ENCODE measurements at regions not wholly inside any gene's neighbourhood (a gene's known extent, or its start where the extent isn't known, plus 50 kb on each side); places are given as distances from the start of the nearest gene placed in this dataset.

DNA sequence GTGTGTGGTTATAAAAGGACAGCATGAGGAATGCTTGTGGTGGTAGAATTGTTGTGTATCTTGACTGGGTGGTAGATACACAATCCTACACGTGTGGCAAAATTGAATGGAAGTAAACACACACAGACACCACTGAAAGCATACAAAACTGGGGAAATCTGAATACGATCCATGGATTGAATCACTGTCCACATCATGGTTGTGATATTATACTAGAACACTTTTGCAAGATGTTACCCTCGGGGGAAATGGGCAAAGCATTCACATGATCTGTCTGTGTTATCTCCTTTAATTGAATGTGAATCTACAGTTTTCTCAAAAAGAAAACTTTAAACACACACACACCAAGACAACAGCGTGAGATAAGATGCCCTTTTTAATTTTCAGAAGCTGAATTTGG, 165.2 kb upstream of the CELF2 start:
- no peak for DNase-seq (ENCODE audit: low spot score)

DNA sequence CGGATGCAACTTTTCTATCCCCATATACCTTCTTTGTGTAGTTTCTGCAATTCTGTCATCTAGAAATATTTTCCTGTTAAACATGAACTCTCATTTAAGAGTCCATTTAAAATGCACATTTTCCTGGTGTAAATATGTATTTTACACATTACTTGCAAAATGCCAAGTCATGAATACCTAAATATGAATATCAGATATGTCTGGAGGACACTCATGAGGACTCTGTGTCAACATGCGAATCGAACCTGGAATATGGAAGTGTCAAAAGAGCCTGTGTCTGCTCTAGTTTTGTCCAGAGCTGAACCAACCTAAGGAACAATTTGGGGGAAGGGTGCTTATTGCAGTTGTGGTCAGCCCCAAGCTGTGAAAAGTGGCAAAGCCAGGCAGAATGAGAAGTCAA, 163.7 kb upstream of the CELF2 start:
- no peak for DNase-seq (ENCODE audit: low spot score)

DNA sequence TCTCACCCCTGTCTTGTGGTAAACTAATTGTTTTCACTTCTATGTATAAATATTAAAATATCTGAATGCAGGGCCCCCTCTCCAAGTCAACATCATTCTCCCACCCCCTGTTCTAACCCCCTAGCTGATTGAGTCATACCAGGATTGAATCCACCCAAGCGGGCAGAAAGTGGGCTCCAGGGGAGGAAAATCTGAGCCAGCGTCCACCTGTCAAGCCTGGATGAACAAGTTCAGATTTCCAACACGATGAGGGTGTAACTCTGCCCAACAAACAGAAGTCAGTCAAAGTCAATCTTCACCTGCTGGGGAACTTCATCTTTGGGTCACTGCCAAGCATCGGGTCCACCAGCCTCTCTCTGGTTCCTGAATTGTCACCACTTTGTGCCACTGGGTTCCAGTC, 162.9 kb upstream of the CELF2 start:
- DNase-seq (ENCODE audit: low spot score) = no peak

DNA sequence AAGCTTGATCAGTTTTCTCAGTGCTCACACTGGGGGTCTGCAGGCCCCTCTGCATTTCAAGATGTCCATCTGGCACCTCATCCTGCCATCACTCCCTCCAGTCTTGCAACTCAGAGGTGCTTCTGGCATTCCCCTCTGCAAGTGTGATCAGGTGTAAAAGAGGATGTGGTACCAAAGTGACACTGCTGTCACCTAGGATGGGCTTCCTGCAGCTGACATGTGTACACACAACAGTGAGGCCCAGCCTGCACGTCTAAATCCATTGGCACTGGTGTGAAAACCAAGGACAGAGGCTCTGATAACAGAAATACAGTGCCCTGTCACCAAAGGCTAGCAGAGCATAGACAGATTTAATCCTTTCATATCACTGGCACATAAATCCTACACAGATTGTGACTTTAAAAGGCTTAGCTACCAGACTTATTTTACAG, 162.5 kb upstream of the CELF2 start:
- DNase-seq (ENCODE audit: low spot score) = no peak

DNA sequence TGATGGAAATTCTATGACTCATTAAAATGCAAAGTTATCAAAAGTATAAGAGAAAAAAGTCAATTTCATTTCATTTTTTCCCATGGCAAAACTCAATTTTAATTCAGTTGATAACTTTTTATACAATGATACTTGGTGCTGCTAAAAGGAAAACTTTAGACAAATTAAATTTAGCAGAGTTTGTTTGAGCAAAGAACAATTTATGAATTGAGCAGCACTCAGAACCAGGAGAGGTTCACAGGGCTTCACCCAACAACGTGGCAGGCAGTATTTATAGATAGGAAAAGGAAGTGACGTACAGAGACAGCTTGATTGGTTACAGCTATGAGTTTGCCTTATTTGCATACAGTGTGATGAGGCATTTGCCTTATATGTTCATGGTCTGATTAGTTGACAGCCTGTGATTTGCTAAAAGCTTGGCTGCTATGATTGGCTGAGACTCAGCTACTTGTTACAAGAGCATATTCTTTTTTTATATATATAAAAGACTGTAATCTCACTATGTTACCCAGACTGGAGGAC, 157.2 kb upstream of the CELF2 start:
- no peak for DNase-seq (ENCODE audit: low spot score)

DNA sequence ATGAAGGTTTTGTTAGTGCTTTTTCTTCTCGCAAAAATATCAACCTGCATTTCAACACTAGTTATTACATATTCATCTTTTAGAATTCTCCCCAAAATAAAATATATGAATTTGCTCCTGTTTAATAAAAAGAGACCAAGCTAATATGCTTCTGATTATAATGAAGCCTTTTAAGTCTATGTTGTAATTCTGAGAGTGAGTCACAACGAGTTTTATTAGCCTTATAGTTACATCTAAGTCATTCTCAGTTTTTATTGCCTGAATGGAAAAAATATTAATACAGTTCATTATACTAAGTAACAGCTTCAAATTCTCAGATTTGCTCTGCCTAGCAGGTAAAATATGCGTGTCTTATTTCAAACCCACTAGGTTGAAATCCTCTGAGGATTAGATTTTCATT, 152.4 kb upstream of the CELF2 start:
- DNase-seq (ENCODE audit: low spot score) = peak; percentile 21

DNA sequence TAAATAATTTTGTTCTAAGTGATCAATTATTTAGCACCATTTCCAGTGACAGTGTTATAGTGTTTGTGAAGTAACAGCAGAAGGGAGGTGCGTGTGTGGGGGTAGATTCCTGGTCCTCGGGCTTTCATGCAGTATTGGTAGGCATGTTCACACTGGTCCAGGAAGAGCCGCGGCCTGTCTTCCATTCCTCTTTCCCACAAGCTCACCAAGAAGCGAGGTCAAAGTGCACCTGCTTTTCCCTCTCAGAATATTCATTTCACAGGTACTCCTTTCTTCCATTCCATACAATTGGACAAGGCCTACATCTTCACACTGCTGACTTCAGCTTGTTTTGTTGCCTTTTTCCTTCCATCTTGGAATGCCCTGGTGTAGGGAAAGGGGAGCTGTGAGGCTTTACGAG, 151.8 kb upstream of the CELF2 start:
- DNase-seq (ENCODE audit: low spot score) = no peak

DNA sequence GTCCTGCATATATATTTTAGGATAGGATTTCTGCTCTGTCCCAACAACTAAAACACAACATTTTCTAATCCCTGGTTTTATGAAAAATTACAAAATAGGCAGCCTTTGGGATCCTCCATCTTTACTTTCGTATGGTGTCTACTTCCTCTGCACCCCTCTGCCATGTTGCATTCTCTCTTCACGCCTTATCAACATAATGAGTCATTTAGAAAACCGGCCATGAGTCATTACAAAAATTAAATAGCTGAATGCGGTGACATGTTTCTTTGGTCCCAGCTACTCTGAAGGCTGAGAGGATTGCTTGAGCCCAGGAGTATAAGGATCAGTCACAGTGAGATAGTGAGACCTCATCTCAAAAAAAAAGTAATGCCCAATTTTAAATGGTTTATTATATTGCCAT, 148.1 kb upstream of the CELF2 start:
- DNase-seq (ENCODE audit: low spot score) = no peak

DNA sequence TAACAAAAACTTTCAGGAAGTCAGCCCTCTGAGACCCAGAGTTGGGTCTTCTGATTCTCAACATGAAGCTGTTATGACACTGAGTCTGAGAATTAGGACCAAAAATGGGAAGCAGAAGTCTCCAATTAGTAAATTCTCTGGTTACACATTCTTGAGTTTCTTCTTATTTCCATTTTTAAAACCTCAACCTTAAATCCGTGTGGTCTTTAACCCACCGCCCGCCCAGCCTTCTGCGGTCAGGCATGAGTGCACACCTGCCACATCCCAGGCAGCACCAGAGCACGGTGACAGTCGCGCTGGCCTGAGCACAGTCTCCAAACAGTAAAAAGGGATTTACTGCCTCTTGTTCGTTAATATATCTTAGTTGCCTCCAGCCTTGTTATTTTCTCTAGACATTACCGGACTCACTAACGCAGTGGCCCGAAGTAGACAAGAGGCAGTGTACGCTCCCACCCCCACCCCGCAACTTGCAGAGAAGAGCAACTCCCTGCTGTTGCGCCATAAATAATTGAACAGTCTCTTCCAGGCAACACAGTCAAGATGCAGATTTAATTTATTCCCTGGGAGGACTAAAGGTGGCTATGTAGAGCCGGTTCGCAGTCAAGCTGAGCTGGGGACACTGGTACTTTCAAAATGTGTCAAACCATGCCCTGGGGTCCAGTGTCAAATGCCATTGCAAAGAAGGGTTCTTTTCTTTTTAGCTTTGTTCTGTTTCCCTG, 147.0 kb upstream of the CELF2 start:
- no peak for DNase-seq (ENCODE audit: low spot score)

DNA sequence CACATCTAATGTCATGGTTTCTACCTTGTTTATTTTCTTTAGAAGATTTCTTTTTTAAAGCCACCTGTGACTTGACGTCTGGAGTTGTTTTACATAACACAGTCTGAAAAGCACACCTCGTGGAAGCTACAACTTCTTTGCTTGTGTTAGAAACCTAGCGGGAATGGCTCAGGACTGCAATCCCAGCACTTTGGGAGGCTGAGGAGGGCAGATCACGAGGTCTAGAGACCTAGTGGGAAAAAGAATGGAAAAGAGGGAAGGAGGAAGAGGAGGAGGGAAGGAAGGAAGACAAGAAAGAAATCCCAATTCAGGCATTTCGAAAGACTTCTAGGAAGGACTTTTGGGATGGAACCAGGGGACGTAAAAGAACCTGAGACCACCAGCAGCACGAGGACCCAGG, 146.3 kb upstream of the CELF2 start:
- no peak for DNase-seq (ENCODE audit: low spot score)

DNA sequence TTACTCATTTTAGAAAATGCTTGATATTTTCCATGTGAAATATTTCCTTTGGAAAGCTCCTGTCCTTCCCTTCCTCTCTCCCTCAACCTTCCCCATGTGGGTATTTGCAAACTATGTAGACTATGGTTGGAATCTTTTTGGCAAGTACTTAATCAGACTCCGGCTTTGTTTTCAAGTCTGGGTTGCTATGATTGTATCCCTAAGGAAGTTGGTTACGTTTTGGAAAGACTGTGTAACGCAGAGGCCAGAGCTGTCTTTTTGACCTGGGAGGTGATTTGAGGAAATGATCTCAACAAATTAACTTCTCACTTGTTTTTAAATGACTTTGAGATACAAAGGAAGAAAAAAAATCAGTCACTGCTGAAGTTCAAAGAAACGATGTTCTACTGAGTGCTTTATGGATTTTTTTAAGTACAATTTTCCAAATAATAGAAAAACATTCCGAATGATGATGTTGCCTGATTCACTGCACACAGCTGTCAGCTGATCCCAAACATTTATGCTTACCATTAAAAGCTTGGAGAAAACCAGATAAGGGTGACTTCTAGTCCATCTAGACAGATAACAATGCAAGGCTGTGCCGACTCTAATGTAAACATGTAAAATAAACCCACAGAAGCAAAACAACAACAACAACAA, 145.5 kb upstream of the CELF2 start:
- DNase-seq (ENCODE audit: low spot score) = peak; percentile 89

DNA sequence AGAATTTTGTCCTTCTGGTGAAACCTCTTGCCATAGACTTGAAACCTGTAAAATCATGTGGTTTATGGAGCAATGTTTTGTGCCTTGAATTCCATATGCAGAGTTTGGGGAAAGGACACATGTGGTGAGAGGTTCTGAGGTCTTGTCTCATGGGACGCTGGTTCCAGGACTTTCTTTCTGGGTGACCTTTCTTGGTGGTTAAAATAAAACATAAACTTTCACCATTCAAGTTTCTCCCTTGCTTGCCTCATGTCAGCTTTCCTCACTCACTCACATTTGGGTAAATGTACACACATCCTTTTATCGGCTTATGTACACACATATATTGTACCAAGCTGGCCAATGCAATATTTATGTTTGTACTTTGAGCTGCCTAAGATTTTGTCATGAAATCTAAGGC, 144.9 kb upstream of the CELF2 start:
- peak; percentile 11 for DNase-seq (ENCODE audit: low spot score)

DNA sequence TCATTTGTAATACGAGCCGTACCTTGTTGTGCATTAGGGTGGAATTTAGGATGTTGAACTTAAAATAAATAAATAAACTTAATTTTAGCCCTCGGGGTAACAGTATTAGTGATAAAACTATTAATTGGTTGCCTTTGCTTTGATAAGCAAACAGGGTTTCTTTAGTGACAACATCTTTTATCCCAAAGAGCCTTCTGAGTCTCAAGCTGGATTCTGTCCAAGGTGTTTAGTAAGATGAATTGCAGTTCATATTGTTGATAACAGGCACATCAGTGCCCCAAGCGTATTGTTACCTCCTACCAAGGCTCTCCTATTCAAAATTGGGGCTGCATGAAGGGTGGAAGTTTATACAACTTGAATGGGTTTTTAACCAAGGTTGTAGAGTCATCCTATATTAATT, 144.4 kb upstream of the CELF2 start:
- DNase-seq (ENCODE audit: low spot score) = no peak

DNA sequence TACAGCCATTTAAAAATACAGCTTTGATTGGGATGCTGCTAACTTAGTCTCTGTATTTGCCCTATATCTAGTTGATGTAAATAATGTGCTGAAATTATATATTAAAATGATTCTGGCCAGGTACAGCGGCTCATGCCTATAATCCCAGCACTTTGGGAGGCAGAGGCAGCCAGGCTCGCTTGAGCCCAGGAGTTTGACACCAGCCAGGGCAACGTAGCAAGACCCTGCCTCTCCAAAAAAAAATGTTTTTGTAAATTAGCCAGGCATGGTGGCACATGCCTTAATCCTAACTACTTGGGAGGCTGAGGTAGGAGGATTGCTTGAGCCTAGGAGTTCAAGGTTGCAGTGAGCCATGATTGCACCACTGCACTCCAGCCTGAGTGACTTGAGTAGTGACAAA, 143.8 kb upstream of the CELF2 start:
- DNase-seq (ENCODE audit: low spot score) = no peak

DNA sequence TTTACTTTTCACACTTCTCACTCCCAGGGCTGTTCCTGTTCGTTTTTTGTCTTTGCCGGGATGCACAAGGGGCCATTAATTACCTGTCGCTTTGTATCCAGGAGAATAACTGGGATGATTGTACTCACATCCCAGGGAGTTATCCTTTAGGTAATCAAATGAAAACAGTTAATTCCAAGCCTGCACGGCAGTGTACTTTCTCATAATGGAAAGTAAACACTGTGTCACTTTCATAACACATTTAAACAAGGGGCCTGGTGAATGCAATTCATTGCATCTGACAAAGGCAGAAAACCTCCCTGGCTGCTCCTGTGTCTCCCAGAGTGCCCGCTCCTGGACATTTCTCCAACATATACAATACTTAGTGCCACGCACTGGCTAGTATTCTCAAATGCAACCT, 138.7 kb upstream of the CELF2 start:
- DNase-seq (ENCODE audit: low spot score) = no peak

DNA sequence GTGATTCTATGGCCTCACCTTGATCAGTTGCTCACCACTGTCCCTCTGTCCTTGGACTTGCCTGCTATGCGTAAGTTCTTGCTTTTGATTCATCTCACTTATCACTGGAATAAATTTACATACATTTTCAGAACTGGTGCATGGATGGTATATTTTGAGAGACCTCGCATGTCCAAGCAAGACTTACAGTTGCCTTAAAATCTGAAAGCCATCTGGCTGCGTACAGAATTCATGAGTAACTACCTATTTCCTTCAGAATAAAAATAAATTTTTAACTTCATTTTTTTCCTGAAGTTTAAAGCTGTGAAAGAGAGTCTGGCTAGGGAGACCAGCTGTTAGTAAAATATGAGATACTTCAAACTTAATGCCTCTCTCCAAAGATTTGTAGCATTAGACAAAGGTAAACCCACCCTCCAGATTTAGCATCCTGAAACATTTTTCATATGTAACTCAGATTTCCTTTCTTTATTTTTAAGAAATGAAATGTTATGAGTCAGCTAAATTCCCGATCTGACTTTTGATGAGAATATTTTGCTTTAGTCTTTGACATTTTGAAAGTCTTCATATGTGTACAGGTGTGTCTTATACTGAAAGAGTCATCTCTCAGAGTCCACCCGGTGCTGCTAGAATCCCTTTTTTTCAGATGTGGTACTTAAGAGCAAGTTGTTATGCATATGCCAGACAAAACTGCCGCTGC, 136.4 kb upstream of the CELF2 start:
- DNase-seq (ENCODE audit: low spot score) = no peak

DNA sequence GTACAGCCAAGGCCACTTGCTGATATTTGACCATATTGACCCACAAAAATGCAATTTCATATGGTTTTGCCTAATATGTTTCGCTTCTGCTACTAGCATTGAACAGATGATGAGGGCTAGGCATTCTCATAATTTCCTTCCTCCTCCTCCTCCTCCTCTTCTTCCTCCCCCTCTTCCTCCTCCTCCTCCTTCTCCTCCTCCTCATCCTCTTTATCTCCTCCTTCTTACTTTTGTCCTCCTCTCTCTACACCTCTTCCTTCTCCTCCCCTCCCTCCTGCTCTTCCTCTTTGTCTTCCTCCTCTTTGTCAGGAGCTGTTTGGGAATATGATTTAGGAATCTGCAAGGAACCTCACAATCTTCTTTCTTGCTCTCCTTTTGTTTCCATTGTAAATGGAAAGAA, 133.9 kb upstream of the CELF2 start:
- no peak for DNase-seq (ENCODE audit: low spot score)

DNA sequence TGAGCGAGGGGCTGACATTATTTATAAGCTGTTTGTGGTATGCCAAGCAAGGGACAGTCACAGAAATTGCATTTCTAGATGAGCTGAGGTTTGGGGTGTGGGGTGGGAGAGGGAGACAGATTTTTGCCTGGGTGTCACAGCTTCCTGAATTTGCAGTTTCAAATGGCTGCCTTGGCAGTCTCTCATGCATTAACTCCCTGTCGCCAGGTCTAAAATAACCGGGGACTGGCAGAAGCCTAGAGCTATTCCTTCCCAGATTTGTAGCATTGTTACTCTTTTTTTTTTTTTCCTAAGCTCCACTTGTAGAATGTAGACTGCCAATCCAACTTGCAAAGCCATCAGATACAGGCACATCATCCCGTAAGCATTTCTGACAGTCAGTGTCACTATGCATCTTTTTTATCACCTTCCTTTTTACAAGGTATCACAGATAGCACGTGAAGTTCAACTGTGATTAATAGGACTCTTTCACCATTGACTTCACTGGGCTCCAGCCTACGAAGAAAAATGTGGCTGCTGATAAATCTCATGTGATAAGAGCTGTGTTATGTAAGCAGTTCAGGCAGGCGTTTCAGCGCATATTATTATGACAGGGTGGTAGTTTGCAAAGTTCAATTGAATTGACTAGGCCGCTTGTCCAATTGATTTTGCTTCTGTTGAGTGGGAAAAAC, 130.7 kb upstream of the CELF2 start:
- DNase-seq (ENCODE audit: low spot score) = no peak

DNA sequence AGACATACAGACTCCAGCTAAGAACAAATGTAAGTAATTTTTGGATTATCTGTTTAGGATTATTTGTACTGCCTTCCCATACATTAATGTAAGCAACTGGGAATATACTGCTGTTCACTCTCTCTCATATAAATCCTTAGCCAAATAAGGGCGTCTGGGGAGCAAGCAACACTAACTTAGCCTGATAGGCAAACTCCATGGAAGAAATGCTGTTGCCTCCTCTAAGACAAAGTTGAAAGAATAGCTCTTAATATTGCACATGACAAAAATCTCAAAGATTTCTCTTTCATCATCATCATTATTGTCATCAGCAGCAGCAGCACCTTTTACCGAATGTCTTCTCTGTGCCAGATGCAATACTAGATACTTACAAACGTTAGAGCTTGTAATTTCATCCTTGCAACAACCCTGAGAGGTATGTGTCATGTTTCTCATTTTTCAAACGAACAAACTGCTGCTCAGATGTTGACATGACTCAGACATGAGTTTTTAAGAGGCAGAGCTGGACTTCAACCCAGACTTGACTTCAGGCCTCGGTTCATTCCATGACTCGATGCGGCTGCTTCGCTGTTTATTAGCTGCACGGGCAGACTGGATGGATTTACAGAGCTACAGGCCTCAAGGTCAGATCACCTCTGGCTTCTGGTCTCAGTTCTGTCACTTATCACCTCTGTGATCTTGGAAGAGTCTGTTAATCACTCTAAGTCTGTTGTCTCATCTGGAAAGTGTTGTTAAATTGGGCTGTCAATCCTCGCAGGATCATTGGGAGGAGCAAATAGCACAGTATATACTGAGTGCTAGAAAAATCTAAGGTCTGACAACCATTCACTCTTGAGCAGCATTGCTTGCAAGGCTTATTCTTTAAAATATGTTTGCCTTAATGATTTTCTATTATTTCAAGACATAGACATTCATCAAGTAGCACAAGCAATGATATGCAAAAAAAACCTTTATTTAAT, 126.3 kb upstream of the CELF2 start:
- peak; percentile 77 for DNase-seq (ENCODE audit: low spot score)

DNA sequence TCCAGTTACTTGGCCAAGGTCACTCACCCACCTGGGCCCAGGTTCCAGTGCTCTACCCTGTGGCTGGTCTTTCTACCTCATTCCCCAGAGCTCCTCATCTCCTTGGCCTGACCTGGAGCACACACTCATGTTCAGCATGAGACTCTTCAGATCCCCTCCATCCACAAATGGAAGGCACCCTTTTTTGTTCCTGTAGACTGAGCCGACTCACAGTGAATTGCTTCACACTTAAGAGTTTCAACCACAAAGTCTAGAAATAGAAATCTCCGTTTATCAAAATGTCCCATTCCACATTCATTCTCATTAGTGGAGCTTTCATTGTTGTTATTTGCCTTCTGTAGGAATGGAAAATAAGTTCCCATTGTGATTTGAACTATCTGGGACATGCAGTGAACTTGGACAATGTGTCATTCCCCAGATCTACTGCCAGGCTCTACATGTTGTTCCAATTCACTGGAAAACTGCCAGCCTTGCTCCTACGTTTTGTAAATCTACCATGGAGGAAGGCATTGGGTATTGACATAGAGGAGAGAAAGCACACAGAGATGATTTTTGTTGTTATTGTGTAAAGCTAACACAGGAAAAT, 125.3 kb upstream of the CELF2 start:
- DNase-seq (ENCODE audit: low spot score) = peak; percentile 15

DNA sequence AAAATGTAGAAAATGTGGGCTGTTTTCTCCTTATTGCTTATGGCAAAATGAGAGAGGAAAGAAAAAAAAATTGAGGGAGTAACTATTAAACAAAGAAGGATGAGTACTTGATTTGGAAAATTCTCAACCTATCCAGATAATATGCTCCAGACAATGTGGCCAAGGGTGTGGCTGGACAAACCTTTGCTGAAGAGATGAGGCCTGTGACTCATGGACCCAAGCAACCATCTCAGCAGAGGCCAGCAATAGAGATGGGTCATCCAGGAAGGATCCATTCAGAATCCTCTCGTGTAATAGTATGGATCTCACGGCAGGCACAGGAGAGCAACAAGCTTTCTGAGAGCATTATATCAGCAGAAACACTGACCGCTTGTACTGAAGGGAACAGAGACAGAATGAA, 120.3 kb upstream of the CELF2 start:
- peak; percentile 55 for DNase-seq (ENCODE audit: low spot score)

Measured in AG20443 (cell line).